22Rv1 (cell line): ENCODE measurements at regions not wholly inside any gene's neighbourhood (a gene's known extent, or its start where the extent isn't known, plus 50 kb on each side); places are given as distances from the start of the nearest gene placed in this dataset.

Experiments used
- ZFX ChIP-seq: fragments of 450-650 bp; IDR thresholded peaks from 2 replicates; pipeline ENCODE4 v1.6.1; 2017; ENCODE audit warnings: antibody characterized with exemption, borderline replicate concordance
- TF ChIP-seq, protein P1 (sequence below): fragments of 450-650 bp; IDR thresholded peaks from 2 replicates; pipeline ENCODE4 v1.5.1; 2017; ENCODE audit warnings: mild to moderate bottlenecking

DNA sequence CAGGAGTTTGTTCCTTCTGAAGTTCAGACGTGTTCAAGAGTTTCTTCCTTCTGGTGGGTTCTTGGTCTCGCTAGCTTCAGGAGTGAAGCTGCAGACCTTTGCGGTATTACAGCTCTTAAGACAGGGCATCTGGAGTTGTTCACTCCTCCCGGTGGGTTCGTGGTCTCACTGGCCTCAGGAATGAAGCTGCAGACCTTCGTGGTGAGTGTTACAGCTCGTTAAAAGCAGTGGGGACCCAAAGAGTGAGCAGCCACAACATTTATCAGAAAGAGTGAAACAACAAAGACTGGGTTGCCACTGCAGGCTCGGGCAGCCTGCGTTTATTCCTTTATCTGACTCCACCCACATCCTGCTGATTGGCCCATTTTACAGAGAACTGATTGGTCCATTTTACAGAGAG, 373.1 kb downstream of the ETS1 start:
- TF ChIP-seq, protein P1, sequence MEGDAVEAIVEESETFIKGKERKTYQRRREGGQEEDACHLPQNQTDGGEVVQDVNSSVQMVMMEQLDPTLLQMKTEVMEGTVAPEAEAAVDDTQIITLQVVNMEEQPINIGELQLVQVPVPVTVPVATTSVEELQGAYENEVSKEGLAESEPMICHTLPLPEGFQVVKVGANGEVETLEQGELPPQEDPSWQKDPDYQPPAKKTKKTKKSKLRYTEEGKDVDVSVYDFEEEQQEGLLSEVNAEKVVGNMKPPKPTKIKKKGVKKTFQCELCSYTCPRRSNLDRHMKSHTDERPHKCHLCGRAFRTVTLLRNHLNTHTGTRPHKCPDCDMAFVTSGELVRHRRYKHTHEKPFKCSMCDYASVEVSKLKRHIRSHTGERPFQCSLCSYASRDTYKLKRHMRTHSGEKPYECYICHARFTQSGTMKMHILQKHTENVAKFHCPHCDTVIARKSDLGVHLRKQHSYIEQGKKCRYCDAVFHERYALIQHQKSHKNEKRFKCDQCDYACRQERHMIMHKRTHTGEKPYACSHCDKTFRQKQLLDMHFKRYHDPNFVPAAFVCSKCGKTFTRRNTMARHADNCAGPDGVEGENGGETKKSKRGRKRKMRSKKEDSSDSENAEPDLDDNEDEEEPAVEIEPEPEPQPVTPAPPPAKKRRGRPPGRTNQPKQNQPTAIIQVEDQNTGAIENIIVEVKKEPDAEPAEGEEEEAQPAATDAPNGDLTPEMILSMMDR: no peak
- TF ChIP-seq ZFX: no peak
